NT2/D1 (cell line): ENCODE measurements at regions not wholly inside any gene's neighbourhood (a gene's known extent, or its start where the extent isn't known, plus 50 kb on each side); places are given as distances from the start of the nearest gene placed in this dataset.
"Not testable (repeated sequence)": the region's sequence is repeated elsewhere in the genome, so short reads cannot be mapped to it uniquely, and the experiment has no call there.

Source experiments
- SUZ12 ChIP-seq: IDR thresholded peaks from 2 replicates; pipeline ENCODE4 v1.6.1; 2011; ENCODE audit not compliant: insufficient read length, insufficient read depth; ENCODE audit errors: extremely low read depth
- YY1 ChIP-seq: IDR thresholded peaks from 2 replicates; pipeline ENCODE4 v1.6.1; 2011; ENCODE audit not compliant: insufficient read length, insufficient read depth
- ZNF274 ChIP-seq: IDR thresholded peaks from 2 replicates; pipeline ENCODE4 v1.6.1; 2011; ENCODE audit warnings: mild to moderate bottlenecking, low read depth, low read length

DNA sequence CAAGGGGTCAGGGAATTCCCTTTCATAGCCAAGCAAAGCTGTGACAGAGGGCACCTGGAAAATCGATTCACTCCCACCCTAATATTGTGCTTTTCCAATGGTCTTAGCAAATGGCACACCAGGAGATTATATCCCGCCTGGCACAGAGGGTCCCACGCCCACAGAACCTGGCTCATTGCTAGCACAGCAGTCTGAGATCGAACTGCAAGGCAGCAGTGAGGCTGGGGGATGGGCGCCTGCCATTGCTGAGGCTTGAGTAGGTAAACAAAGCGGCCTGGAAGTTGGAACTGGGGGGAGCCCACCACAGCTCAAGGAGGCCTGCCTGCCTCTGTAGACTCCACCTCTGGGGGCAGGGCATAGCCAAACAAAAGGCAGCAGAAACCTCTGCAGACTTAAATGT lies 72.7 kb upstream of the EPHA3 start:
- not testable (repeated sequence) for TF ChIP-seq YY1, ZNF274, SUZ12
